ENCODE measurements at regions not wholly inside any gene's neighbourhood (a gene's known extent, or its start where the extent isn't known, plus 50 kb on each side); places are given as distances from the start of the nearest gene placed in this dataset.
"Not testable (repeated sequence)": the region's sequence is repeated elsewhere in the genome, so short reads cannot be mapped to it uniquely, and the experiment has no call there.

GRCh38 chrX:87105131-87105530 is 412.5 kb upstream of the KLHL4 start:
- DNase-seq: no peak
- Histone ChIP-seq H3K36me3 (no peaks in the 10 kb centered on the region), H3K27me3 (ENCODE audit: insufficient read depth, low read depth, severe bottlenecking) (peaks cover 11% of the 10 kb centered on the region), H3K4me3 (ENCODE audit: low read depth, low read length) (no peak overlapping the region), H3K9me3 (ENCODE audit: severe bottlenecking) (no peaks in the 10 kb centered on the region), H3K27ac (no peak overlapping the region)
- TF ChIP-seq, protein P1, sequence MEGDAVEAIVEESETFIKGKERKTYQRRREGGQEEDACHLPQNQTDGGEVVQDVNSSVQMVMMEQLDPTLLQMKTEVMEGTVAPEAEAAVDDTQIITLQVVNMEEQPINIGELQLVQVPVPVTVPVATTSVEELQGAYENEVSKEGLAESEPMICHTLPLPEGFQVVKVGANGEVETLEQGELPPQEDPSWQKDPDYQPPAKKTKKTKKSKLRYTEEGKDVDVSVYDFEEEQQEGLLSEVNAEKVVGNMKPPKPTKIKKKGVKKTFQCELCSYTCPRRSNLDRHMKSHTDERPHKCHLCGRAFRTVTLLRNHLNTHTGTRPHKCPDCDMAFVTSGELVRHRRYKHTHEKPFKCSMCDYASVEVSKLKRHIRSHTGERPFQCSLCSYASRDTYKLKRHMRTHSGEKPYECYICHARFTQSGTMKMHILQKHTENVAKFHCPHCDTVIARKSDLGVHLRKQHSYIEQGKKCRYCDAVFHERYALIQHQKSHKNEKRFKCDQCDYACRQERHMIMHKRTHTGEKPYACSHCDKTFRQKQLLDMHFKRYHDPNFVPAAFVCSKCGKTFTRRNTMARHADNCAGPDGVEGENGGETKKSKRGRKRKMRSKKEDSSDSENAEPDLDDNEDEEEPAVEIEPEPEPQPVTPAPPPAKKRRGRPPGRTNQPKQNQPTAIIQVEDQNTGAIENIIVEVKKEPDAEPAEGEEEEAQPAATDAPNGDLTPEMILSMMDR (IDR thresholded peaks at IDR 0.05; ENCODE audit: low read depth, low read length): no peak

DNA sequence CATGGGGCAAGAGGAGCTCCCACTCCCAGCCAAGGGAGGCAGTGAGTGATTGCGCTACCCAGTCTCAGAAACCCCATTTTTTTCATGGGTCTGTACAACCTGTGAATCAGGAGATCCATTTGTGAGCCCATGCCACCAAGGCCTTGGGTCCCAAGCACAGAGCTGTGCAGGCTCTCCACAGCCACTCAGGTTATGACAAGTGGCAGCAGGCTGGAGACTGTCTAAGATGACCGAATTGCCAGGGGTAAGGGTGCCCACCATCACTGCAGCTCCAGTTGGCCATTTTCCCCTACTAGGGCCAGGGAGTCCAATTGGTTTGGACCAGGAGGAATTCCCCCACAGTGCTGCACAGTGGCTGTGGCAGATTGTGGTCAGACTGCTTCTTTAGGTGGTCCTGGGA is 407.5 kb upstream of the KLHL4 start:
- Histone ChIP-seq H3K27me3 (ENCODE audit: insufficient read depth, low read depth, severe bottlenecking) (no peaks in the 10 kb centered on the region), H3K9me3 (ENCODE audit: severe bottlenecking) (no peaks in the 10 kb centered on the region), H3K36me3 (no peaks in the 10 kb centered on the region), H3K4me3 (ENCODE audit: low read depth, low read length) (no peak overlapping the region), H3K27ac (no peak overlapping the region)
- no peak for DNase-seq
- TF ChIP-seq, protein P1 (IDR thresholded peaks at IDR 0.05; ENCODE audit: low read depth, low read length): no peak

DNA sequence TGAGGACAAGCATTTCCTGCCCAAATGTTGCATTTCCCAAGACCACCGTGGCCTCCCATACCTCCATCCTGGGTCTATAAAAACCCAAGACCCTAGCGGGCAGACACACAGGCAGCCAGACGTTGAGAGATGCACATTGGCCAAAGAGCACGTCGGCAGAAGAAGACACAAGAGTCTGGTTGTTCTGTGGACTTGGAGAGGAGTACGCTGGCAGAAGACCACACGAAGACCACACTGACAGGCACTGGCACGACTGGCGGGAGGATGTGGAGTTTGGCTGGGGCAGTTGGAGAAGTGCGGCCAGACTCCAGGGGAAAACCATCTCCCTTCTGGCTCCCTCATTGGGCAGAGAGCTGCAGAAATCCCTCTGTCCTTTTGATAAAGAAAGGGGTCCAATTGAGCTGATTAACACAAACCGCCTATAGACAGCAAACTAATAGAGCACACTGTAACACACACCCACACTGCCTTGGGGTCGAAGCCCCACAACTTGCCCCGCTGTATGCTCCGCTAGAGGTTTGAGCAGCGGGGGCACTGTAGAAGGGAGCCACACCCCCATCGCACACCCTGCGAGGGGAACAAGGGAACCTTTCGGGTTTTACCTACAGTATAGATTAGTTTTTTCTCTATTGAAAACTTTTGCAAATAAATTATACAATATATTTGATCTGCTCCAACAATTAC is 376.7 kb upstream of the KLHL4 start:
- Histone ChIP-seq H3K27ac (no peak overlapping the region), H3K36me3 (no peaks in the 10 kb centered on the region), H3K27me3 (ENCODE audit: insufficient read depth, low read depth, severe bottlenecking) (peaks cover 14% of the 10 kb centered on the region), H3K4me3 (ENCODE audit: low read depth, low read length) (no peak overlapping the region), H3K9me3 (ENCODE audit: severe bottlenecking) (no peaks in the 10 kb centered on the region)
- DNase-seq: no peak
- TF ChIP-seq, protein P1 (IDR thresholded peaks at IDR 0.05; ENCODE audit: low read depth, low read length): no peak

- no peak overlapping the region for H3K27ac ChIP-seq
- TF ChIP-seq, protein P1 (IDR thresholded peaks at IDR 0.05; ENCODE audit: low read depth, low read length): no peak
- H3K27me3 ChIP-seq (ENCODE audit: insufficient read depth, low read depth, severe bottlenecking): no peaks in the 10 kb centered on the region
- no peaks in the 10 kb centered on the region for H3K36me3 ChIP-seq
- no peak for DNase-seq
- no peaks in the 10 kb centered on the region for H3K9me3 ChIP-seq (ENCODE audit: severe bottlenecking)
- no peak overlapping the region for H3K4me3 ChIP-seq (ENCODE audit: low read depth, low read length)
These were observed 357.1 kb upstream of the KLHL4 start for GRCh38 chrX:87160435-87161010.

DNA sequence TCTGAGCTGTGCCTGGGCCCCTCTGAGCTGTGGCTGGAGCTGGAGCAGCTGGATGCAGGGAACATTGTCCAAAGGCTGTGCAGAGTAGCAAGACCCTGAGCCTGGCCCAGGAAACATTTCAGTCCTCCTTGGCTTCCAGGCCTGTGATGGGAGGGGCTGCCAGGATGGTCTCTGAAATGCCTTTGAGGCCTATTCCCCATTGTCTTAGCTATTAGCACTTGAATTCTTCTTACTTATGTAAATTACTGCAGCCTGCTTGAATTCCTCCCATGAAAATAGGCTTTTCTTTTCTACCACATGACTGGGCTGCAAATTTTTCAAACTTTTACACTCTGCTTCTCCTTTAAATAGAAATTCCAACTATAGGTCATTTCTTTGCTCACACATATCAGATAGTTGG is 349.8 kb upstream of the KLHL4 start:
- H3K4me3 ChIP-seq (ENCODE audit: low read depth, low read length): no peak overlapping the region
- TF ChIP-seq, protein P1 (IDR thresholded peaks at IDR 0.05; ENCODE audit: low read depth, low read length): no peak
- peaks cover 2% of the 10 kb centered on the region for H3K27me3 ChIP-seq (ENCODE audit: insufficient read depth, low read depth, severe bottlenecking)
- H3K27ac ChIP-seq: no peak overlapping the region
- H3K36me3 ChIP-seq: no peaks in the 10 kb centered on the region
- H3K9me3 ChIP-seq (ENCODE audit: severe bottlenecking): no peaks in the 10 kb centered on the region
- DNase-seq: no peak

DNA sequence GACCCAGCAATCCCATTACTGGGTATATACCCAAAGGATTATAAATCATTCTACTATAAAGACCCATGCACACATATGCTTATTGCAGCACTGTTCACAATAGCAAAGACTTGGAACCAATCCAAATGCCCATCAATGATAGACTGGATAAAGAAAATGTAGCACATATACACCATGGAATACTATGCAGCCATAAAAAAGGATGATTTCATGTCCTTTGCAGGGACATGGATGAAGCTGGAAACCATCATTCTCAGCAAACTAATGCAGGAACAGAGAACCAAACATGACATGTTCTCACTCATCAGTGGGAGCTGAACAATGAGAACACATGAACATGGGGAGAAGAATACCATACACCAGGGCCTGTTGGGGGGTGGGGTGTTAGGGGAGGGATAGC is 339.6 kb upstream of the KLHL4 start:
- H3K36me3 ChIP-seq; H3K27ac ChIP-seq; H3K4me3 ChIP-seq (ENCODE audit: low read depth, low read length); H3K9me3 ChIP-seq (ENCODE audit: severe bottlenecking); DNase-seq; H3K27me3 ChIP-seq (ENCODE audit: insufficient read depth, low read depth, severe bottlenecking): not testable (repeated sequence)
